ENCODE measurements at regions not wholly inside any gene's neighbourhood (a gene's known extent, or its start where the extent isn't known, plus 50 kb on each side); places are given as distances from the start of the nearest gene placed in this dataset.

- POLR2A ChIA-PET (ENCODE audit: unreplicated experiment) = no interaction called here
These were observed 248.5 kb downstream of the DUSP6 start for GRCh38 chr12:89103831-89104230.

GRCh38 chr12:89101440-89101839 lies 250.9 kb downstream of the DUSP6 start:
- intact Hi-C loops (cut with micrococcal nuclease) = no loop called here

More at GRCh38 chr12:89103831-89104230, 248.5 kb downstream of the DUSP6 start:
- intact Hi-C loops (cut with micrococcal nuclease) = no loop called here
- Histone ChIP-seq H3K36me3 (ENCODE audit: low read depth, low read length) (no peaks in the 10 kb centered on the region), H3K4me1 (ENCODE audit: insufficient read depth, low read length) (no peaks in the 10 kb centered on the region), H3K27me3 (ENCODE audit: low read length) (no peaks in the 10 kb centered on the region), H3K4me3 (ENCODE audit: low read length) (no peak overlapping the region), H4K20me1 (ENCODE audit: low read length) (no peaks in the 10 kb centered on the region), H3K27ac (ENCODE audit: low read length) (no peak overlapping the region), H3K9me2 (replicated peaks; ENCODE audit: low read length) (no peaks in the 10 kb centered on the region), H3K4me2 (ENCODE audit: low read length) (no peak overlapping the region), H3K9ac (ENCODE audit: low read length) (no peak overlapping the region), H3K9me3 (ENCODE audit: low read length) (no peaks in the 10 kb centered on the region), H3F3A (ENCODE audit: low read length, unreplicated experiment) (no peaks in the 10 kb centered on the region), H2AFZ (ENCODE audit: low read length) (no peak overlapping the region), H3K79me2 (ENCODE audit: low read length) (no peaks in the 10 kb centered on the region)
- no TSS peak for BruUV-seq (replicated peaks)
- CTCF ChIA-PET = no interaction called here
- TF ChIP-seq EZH2phosphoT487 (IDR thresholded peaks at IDR 0.05; ENCODE audit: borderline replicate concordance, low read length) (no peak), CTCF (conservative IDR thresholded peaks at IDR 0.05; ENCODE audit: low read depth, low read length) (no peak), EZH2 (IDR thresholded peaks at IDR 0.05; ENCODE audit: low read length, unreplicated experiment) (no peak)
- no peak for DNase-seq
- no peak for ATAC-seq

More at GRCh38 chr12:89101440-89101839, 250.9 kb downstream of the DUSP6 start:
- TF ChIP-seq CTCF (conservative IDR thresholded peaks at IDR 0.05; ENCODE audit: low read depth, low read length) (no peak), EZH2 (IDR thresholded peaks at IDR 0.05; ENCODE audit: low read length, unreplicated experiment) (no peak), EZH2phosphoT487 (IDR thresholded peaks at IDR 0.05; ENCODE audit: borderline replicate concordance, low read length) (no peak)
- H3K4me2 ChIP-seq (ENCODE audit: low read length) = no peak overlapping the region
- no peaks in the 10 kb centered on the region for H3F3A ChIP-seq (ENCODE audit: low read length, unreplicated experiment)
- no peaks in the 10 kb centered on the region for H3K27me3 ChIP-seq (ENCODE audit: low read length)
- no peaks in the 10 kb centered on the region for H3K9me3 ChIP-seq (ENCODE audit: low read length)
- ATAC-seq (no peak), DNase-seq (no peak)
- H3K9me2 ChIP-seq (replicated peaks; ENCODE audit: low read length) = no peaks in the 10 kb centered on the region
- no peaks in the 10 kb centered on the region for H3K4me1 ChIP-seq (ENCODE audit: insufficient read depth, low read length)
- H2AFZ ChIP-seq (ENCODE audit: low read length) = no peak overlapping the region
- no peak overlapping the region for H3K4me3 ChIP-seq (ENCODE audit: low read length)
- H4K20me1 ChIP-seq (ENCODE audit: low read length) = no peaks in the 10 kb centered on the region
- H3K9ac ChIP-seq (ENCODE audit: low read length) = no peak overlapping the region
- ChIA-PET CTCF (no interaction called here), POLR2A (ENCODE audit: unreplicated experiment) (no interaction called here)
- no peaks in the 10 kb centered on the region for H3K79me2 ChIP-seq (ENCODE audit: low read length)
- no TSS peak for BruUV-seq (replicated peaks)
- no peak overlapping the region for H3K27ac ChIP-seq (ENCODE audit: low read length)
- H3K36me3 ChIP-seq (ENCODE audit: low read depth, low read length) = no peaks in the 10 kb centered on the region
